SU-DHL-6 (cell line): ENCODE measurements at regions not wholly inside any gene's neighbourhood (a gene's known extent, or its start where the extent isn't known, plus 50 kb on each side); places are given as distances from the start of the nearest gene placed in this dataset.

Experiments
- CTCF ChIP-seq: fragments of 200-600 bp; sonication (generic); IDR thresholded peaks from one replicate; pipeline ENCODE4 v1.5.1; 2017; ENCODE audit warnings: antibody characterized with exemption, mild to moderate bottlenecking, low read length, moderate library complexity; ENCODE audit not compliant: insufficient read depth, poor library complexity, severe bottlenecking
- EZH2phosphoT487 ChIP-seq: fragments of 200-600 bp; sonication (generic), shearing (Covaris generic); conservative IDR thresholded peaks from 2 replicates; pipeline ENCODE4 v1.6.1; 2018; ENCODE audit warnings: mild to moderate bottlenecking, antibody characterized with exemption, low read length, moderate library complexity, mixed read lengths

GRCh38 chr9:75666856-75667554 is 223.5 kb upstream of the PCSK5 start:
- no peak for TF ChIP-seq CTCF
- no peak for TF ChIP-seq EZH2phosphoT487
